ENCODE measurements at regions not wholly inside any gene's neighbourhood (a gene's known extent, or its start where the extent isn't known, plus 50 kb on each side); places are given as distances from the start of the nearest gene placed in this dataset.

DNA sequence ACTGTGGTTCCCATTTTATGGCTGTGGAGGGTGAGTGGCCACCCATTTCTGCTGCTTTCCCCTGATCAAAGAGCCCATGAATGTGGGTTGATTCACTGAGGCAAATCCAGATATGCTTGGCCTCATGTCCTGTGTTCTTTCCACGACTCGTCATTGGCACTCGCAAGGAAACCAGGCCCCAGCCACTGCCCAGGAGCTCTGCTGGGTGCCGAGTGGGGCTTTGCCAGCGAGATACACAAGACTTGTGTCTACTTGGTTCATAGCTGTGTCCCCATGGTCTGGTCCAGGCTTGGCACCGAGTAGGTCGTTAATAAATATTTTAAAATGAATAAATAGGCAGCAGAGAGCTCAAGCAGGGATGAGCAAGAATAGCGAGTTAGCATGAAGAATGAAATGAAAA lies 1291.5 kb downstream of the TBC1D22A start:
- Histone ChIP-seq H3K9me3 (ENCODE audit: low read depth, low read length) (no peaks in the 10 kb centered on the region), H3K4me3 (ENCODE audit: low read length) (no peak overlapping the region), H3K27me3 (ENCODE audit: insufficient read depth, low read length) (no peaks in the 10 kb centered on the region), H3K4me1 (ENCODE audit: insufficient read depth, low read length) (no peaks in the 10 kb centered on the region)

DNA sequence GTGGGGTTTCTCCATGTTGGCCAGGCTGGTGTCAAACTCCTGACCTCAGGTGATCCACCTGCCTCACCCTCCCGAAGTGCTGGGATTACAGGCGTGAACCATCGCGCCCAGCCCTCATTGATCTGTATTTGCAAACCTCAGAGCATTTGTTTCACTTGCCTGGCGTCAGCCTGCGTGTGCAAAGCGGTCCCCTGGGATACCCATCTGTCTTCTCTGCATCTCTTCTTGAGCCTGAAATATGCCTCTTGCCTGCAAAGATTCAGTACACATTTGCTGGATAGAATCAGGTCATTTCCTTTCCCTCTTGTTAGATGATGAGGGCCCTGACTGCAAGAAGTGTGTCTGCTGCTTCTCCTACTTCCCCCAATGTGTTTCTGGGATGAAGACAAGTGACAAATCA lies 1291.0 kb downstream of the TBC1D22A start:
- Histone ChIP-seq H3K4me1 (ENCODE audit: insufficient read depth, low read length) (no peaks in the 10 kb centered on the region), H3K27me3 (ENCODE audit: insufficient read depth, low read length) (no peaks in the 10 kb centered on the region), H3K4me3 (ENCODE audit: low read length) (no peak overlapping the region), H3K9me3 (ENCODE audit: low read depth, low read length) (no peaks in the 10 kb centered on the region)

DNA sequence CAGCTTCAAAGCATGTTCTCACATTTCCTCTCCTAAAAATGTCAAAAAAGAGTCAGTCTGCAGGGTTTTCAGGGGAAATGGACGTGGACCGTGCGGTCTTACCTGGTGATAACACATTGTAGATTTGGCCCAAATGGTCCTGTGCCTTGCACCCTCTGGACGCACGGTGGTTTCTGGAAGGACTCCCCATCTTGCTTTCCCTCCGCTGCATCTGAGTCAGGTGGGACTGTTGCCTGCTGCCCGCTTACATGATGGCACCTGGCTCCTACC lies 1290.1 kb downstream of the TBC1D22A start:
- H3K4me3 ChIP-seq (ENCODE audit: low read length) = no peak overlapping the region
- H3K9me3 ChIP-seq (ENCODE audit: low read depth, low read length) = no peaks in the 10 kb centered on the region
- no peaks in the 10 kb centered on the region for H3K4me1 ChIP-seq (ENCODE audit: insufficient read depth, low read length)
- no peaks in the 10 kb centered on the region for H3K27me3 ChIP-seq (ENCODE audit: insufficient read depth, low read length)

DNA sequence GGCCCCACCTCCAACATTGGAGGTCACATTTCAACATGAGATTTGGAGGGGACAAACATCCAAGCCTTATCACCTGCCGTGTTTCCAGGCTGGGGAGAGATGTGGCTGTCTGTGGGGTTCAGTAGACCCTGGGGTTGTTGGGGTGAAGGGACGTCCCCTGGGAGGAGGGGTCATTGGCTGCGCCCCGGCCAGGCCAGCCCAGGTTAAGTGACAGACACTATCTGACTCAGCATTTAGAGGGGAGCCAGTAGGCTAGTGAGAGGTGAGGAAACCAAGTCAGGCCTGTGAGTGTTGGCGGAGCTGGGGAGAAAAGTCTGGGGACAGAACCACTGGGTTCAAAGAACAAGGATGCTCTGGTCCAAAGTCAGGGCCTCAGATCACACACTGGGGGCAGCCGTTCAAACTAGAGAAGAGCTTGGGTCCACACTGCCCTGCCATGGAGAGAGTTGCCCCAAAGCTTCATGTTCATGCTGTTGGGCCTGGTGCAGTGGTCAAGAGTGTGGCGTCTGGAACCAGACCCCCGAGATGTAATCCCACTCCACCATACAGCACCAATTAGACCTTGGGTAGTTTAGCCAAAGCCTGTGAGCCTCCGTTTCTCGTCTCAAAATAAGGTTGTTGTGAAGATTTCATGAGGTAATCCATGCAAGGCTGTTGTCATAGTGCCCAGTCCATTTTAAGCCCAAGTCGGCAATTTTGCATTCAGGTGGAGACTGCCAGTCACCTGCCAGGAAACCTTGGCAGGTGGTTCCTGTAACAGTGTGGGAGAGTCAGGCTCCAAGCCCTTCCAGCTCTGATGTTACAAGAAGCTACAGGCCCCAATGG lies 1289.6 kb downstream of the TBC1D22A start:
- Histone ChIP-seq H3K4me1 (ENCODE audit: insufficient read depth, low read length) (no peaks in the 10 kb centered on the region), H3K4me3 (ENCODE audit: low read length) (no peak overlapping the region), H3K27me3 (ENCODE audit: insufficient read depth, low read length) (no peaks in the 10 kb centered on the region), H3K9me3 (ENCODE audit: low read depth, low read length) (no peaks in the 10 kb centered on the region)

DNA sequence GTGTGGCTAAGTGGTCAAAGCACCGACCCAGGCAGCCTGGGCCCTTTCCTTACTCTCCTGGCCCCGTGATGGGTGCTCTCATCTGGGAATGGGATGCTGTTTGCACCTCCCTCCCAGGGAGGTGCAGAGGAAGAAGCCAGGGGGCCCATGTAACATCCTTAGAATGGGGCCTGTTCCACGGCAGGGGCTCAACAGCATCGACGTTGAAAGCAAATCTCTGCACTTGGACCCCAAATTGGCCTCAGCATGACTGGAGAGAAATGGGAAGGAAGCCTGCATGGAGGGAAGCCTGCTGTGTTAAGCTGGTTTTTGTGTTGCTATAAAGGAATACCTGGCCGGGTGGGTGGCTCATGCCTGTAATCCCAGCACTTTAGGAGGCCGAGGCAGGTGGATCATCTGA lies 1288.4 kb downstream of the TBC1D22A start:
- no peaks in the 10 kb centered on the region for H3K4me1 ChIP-seq (ENCODE audit: insufficient read depth, low read length)
- H3K27me3 ChIP-seq (ENCODE audit: insufficient read depth, low read length) = no peaks in the 10 kb centered on the region
- H3K9me3 ChIP-seq (ENCODE audit: low read depth, low read length) = no peaks in the 10 kb centered on the region
- H3K4me3 ChIP-seq (ENCODE audit: low read length) = no peak overlapping the region

DNA sequence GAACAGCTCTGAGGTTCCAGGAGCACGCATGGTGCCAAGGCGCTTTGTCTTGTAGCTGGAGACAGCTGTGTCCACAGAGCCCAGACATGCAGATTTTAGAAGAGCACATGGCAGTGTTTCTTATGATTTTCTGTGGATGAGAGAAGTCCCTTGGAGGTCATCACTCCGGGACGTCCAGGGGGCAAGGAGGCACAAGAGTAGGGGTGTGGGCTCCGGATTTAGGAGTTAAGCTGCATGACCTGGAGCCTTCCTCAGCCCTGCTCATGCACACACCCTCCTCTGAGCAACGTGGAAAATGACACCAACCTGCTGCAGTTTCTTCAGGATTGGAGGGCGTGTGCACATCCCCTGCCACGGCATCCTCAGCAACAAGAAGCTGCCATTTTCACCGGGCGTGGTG lies 1286.7 kb downstream of the TBC1D22A start:
- H3K27me3 ChIP-seq (ENCODE audit: insufficient read depth, low read length) = no peaks in the 10 kb centered on the region
- no peaks in the 10 kb centered on the region for H3K4me1 ChIP-seq (ENCODE audit: insufficient read depth, low read length)
- H3K4me3 ChIP-seq (ENCODE audit: low read length) = no peak overlapping the region
- H3K9me3 ChIP-seq (ENCODE audit: low read depth, low read length) = no peaks in the 10 kb centered on the region

DNA sequence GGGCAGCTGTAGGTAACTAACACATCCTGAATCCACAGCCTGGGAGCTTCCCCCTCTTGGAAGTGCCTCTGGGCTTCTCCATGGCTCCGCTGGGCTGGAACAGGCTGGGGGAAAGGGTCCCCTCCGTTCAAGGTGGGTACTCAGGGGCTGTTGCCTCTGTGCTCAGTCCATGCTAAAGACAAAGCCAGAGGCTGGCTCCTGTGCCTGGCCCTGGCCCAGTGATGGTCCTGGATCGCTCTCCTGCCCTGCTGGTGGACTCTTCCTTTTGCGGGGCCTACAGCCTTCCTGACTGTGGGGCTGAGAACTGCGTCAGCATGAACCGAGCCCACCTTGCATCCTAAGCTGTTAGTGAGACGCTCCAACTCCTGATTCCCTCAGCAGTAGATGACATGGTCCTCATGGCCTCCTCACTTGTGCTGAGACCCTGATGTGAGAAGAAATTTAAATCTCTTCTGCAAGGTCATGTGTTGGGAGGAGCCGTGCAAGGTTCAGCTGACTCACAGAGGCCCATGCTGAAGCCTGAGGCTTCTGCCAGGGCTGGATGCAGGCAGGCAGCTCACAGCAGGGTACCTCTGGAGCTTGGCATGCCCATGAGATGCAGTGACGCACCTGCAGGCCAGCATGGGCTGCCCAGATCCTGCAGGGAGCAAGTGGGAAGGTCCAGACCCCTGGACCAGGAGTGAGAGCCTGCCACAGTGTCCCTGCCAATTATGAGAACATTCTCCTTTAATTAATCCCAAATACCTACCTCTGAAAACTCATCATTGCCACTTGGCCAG lies 1285.5 kb downstream of the TBC1D22A start:
- no peaks in the 10 kb centered on the region for H3K27me3 ChIP-seq (ENCODE audit: insufficient read depth, low read length)
- no peaks in the 10 kb centered on the region for H3K9me3 ChIP-seq (ENCODE audit: low read depth, low read length)
- no peaks in the 10 kb centered on the region for H3K4me1 ChIP-seq (ENCODE audit: insufficient read depth, low read length)
- no peak overlapping the region for H3K4me3 ChIP-seq (ENCODE audit: low read length)

DNA sequence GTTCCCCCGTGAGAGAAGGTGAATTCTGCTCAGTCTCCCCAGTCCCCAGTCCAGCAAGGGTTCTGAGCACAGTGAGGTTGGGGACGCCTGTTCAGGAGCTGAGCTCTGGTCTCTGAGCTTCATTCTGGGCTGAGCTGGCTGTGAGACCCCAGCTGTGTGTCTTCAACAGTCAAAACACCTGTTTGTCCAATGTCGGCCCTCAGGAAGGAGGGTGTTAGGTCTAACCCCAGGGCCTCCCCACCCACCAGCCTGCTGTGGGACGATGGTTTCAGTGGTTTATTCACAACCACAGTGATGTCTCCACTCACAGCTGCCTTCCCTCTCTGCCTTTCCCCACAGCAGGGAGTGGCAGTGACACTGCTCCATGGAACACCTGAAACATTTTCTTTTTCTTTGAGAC lies 1282.9 kb downstream of the TBC1D22A start:
- no peaks in the 10 kb centered on the region for H3K27me3 ChIP-seq (ENCODE audit: insufficient read depth, low read length)
- H3K4me3 ChIP-seq (ENCODE audit: low read length) = no peak overlapping the region
- H3K4me1 ChIP-seq (ENCODE audit: insufficient read depth, low read length) = no peaks in the 10 kb centered on the region
- H3K9me3 ChIP-seq (ENCODE audit: low read depth, low read length) = no peaks in the 10 kb centered on the region

DNA sequence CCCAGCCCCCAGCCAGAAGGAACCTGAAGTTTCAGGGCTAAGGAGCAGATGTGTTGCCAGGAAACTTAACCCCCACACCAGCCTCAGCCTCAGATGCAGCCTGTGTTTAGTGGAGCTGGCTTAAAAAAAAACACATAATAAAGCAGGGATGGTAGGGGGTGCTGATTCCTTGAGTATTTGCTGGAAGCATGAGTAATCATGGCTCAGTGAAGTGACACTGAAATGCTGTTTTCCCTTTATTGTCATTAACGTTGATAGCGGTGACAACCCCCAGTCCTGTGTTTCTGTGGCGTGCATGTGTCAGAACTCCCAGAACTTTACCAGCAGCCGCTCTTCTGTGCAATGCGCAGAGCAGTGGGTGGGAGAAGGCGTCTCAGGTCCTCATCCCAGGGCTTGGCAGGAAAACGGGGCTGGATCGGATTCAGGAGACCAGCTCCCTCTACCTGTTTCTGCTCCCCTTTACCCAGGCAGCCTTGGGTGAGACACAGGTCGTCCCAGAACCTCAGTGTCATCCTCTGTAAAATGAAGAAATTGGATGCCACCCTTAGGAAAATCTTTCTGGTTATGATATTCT lies 1282.1 kb downstream of the TBC1D22A start:
- Histone ChIP-seq H3K27me3 (ENCODE audit: insufficient read depth, low read length) (no peaks in the 10 kb centered on the region), H3K9me3 (ENCODE audit: low read depth, low read length) (no peaks in the 10 kb centered on the region), H3K4me1 (ENCODE audit: insufficient read depth, low read length) (no peaks in the 10 kb centered on the region), H3K4me3 (ENCODE audit: low read length) (no peak overlapping the region)

DNA sequence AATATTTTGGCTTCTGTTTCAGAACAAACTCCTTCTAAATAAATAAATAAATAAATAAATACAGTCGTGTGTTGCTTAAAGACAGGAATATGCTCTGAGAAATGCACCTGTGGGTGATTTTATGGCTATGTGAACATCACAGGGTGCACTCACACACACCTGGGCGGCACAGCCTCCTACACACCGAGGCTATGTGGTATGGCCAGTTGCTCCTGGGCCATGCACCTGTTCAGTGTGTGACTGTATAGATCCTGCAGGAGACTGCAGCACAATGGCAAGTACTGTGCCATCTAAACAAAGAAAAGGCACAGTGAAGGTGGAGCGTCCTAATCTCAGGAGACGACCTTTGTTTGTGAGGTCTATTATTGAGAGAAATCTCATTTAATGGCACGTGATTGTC lies 1281.1 kb downstream of the TBC1D22A start:
- H3K27me3 ChIP-seq (ENCODE audit: insufficient read depth, low read length) = no peaks in the 10 kb centered on the region
- H3K9me3 ChIP-seq (ENCODE audit: low read depth, low read length) = no peaks in the 10 kb centered on the region
- no peaks in the 10 kb centered on the region for H3K4me1 ChIP-seq (ENCODE audit: insufficient read depth, low read length)
- no peak overlapping the region for H3K4me3 ChIP-seq (ENCODE audit: low read length)

DNA sequence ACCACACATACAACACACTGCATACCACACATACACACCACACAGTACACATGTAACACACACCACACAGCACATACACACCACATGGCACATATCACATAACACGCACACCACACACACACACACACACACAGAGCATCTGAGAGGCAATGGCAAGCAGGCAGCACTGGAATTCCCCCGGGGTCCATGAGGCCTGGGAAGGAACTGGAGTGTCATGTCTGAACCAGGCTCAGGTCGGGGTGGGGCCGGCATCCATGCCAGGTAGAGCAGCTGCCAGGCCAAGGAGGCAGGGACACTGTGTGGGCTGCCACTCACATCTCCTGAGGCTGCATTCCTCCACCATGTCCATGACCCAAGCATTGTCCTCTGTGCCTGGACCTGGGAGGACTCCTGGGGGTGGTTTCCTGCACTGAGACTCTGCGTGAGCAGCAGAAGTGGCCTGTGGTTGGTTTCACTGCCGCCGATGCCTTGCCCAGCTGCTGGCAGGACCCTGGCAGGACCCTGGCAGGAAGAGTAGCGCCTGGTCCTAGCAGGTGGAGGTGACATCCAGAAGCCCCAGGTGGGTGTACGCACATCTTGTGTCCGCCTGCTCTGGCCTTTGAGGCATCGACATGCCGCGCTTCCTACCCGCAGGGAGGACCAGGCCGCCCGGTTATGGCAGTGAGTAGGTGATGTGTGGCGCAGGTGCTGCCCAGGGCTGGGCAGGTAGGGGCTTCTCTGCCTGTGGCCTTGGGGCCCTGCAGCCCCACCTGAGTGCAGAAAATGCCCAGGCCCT lies 1280.4 kb downstream of the TBC1D22A start:
- H3K9me3 ChIP-seq (ENCODE audit: low read depth, low read length) = no peaks in the 10 kb centered on the region
- no peak overlapping the region for H3K4me3 ChIP-seq (ENCODE audit: low read length)
- H3K27me3 ChIP-seq (ENCODE audit: insufficient read depth, low read length) = no peaks in the 10 kb centered on the region
- no peaks in the 10 kb centered on the region for H3K4me1 ChIP-seq (ENCODE audit: insufficient read depth, low read length)

DNA sequence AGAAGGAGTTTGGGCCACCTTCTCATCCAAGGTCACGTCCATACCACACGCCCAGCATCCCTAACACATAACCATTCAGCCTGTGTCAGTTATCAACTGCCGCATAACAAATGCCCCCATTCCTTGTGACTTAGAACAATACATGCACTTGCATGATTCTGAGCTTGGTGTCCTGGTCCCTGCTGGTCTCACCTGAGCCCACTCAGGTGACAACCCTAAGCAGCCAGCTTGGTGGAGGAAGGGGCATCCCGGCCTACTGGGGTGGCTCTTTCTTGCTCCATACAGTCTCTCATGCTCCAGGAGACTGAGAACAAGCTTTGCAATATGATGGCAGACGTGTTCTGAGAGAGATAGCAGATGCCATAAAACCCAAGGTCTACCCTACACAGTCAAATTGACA lies 1276.9 kb downstream of the TBC1D22A start:
- Histone ChIP-seq H3K4me3 (ENCODE audit: low read length) (no peak overlapping the region), H3K4me1 (ENCODE audit: insufficient read depth, low read length) (no peaks in the 10 kb centered on the region), H3K27me3 (ENCODE audit: insufficient read depth, low read length) (no peaks in the 10 kb centered on the region), H3K9me3 (ENCODE audit: low read depth, low read length) (no peaks in the 10 kb centered on the region)

DNA sequence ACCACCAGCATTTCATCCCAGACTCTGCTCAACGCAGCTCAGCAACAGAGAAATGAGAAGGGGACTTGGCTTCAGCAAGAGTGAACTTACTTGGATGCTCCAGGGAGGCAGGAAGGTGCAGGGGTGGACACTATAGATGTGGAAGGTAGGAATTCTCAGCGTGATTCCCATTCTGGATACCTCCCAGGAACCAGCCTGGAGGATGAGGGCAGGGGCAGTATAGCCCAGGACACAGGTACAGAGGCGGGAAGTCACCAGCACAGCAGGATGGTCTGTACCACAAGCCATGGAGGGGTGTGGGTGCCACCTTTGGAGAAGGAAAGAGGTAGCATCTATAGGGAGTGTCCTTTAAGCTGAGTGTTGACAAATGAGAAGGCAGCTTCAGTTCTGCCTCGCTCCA lies 1275.2 kb downstream of the TBC1D22A start:
- H3K4me3 ChIP-seq (ENCODE audit: low read length) = no peak overlapping the region
- H3K9me3 ChIP-seq (ENCODE audit: low read depth, low read length) = no peaks in the 10 kb centered on the region

DNA sequence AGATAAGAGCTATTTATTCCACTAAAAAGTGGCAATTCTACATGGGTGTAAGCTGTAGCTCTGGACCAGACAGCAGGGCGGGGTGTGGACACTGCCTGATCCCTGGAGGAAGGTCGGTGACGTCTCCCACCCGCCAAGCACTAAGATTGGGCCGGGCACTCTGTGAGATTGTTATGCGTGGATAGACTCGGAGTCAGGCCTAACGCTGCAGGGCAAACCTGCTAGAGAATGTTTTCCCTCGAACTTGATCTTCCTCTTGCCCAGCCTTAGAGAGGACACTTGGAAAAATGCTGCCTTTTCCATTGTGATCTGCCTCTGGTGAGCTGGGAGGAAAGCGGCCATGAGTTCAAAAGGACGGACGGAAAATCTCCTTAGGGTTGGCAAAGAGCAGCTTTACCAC lies 1273.4 kb downstream of the TBC1D22A start:
- no peaks in the 10 kb centered on the region for H3K9me3 ChIP-seq (ENCODE audit: low read depth, low read length)
- no peaks in the 10 kb centered on the region for H3K4me1 ChIP-seq (ENCODE audit: insufficient read depth, low read length)
- H3K27me3 ChIP-seq (ENCODE audit: insufficient read depth, low read length) = peaks cover 3% of the 10 kb centered on the region
- H3K4me3 ChIP-seq (ENCODE audit: low read length) = no peak overlapping the region

More for the DNA sequence above, 1275.2 kb downstream of the TBC1D22A start:
- no peaks in the 10 kb centered on the region for H3K4me1 ChIP-seq (ENCODE audit: insufficient read depth, low read length)
- peaks cover 3% of the 10 kb centered on the region for H3K27me3 ChIP-seq (ENCODE audit: insufficient read depth, low read length)

DNA sequence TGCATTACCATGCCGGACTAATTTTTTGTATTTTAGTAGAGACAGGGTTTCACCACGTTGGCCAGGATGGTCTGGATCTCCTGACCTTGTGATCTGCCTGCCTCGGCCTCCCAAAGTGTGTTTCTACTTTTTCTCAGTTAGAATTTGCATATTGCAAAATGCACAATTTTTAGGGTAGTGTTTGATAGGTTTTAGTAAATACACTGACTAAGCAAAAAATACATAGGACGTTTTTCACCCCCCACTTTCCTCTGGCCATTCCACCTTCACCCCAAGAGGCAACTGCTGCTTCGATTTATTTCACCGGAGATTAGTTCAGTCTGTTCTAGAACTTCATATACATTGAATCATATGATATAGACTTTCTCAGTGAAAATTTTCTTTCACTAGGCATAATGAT lies 1269.1 kb downstream of the TBC1D22A start:
- H3K9me3 ChIP-seq (ENCODE audit: low read depth, low read length) = no peaks in the 10 kb centered on the region
- H3K4me1 ChIP-seq (ENCODE audit: insufficient read depth, low read length) = no peaks in the 10 kb centered on the region
- peaks cover 3% of the 10 kb centered on the region for H3K27me3 ChIP-seq (ENCODE audit: insufficient read depth, low read length)
- no peak overlapping the region for H3K4me3 ChIP-seq (ENCODE audit: low read length)

Measured in mononuclear cell (primary cell).